Activated T-helper 1 cell treated with anti-CD3 and anti-CD28 coated beads, Interleukin-12 subunit alpha, Interleukin-12 subunit beta, Interleukin-2, Interleukin-4 antibody, amounts not matched to agents 30 ng/mL and 10 ng/mL and 1 ng/mL, durations not matched to agents 14 hours and 24 hours and 36 hours (primary cell): ENCODE measurements at regions not wholly inside any gene's neighbourhood (a gene's known extent, or its start where the extent isn't known, plus 50 kb on each side); places are given as distances from the start of the nearest gene placed in this dataset.
A peak's percentile ranks its signal among the peaks of the same experiment; 100 is the strongest.
"Not testable (repeated sequence)": the region's sequence is repeated elsewhere in the genome, so short reads cannot be mapped to it uniquely, and the experiment has no call there.

ENCODE experiments used
- DNase-seq: peaks from one replicate; pipeline ENCODE4 v3.0.0; 2021; ENCODE audit warnings: low spot score
- H3K27ac Mint-ChIP-seq: one replicate; pipeline ENCODE4 v1.8.0; 2021; ENCODE audit warnings: mild to moderate bottlenecking, mixed read lengths
- H3K27me3 Mint-ChIP-seq: one replicate; pipeline ENCODE4 v1.8.0; 2022; ENCODE audit warnings: mild to moderate bottlenecking, moderate library complexity, mixed read lengths; ENCODE audit not compliant: insufficient read depth
- H3K36me3 Mint-ChIP-seq: one replicate; pipeline ENCODE4 v1.8.0; 2021; ENCODE audit warnings: low read depth, mixed read lengths
- H3K4me1 Mint-ChIP-seq: one replicate; pipeline ENCODE4 v1.8.0; 2021; ENCODE audit warnings: low read depth, mixed read lengths
- H3K4me3 Mint-ChIP-seq: one replicate; pipeline ENCODE4 v1.8.0; 2021; ENCODE audit warnings: mild to moderate bottlenecking, moderate library complexity, mixed read lengths
- H3K9me3 Mint-ChIP-seq: one replicate; pipeline ENCODE4 v1.8.0; 2021; ENCODE audit warnings: mixed read lengths
- intact Hi-C: fragments of 100-400 bp; cut with micrococcal nuclease; formaldehyde crosslinking; loops from one replicate; pipeline ENCODE4 v1.15.1; 2024

DNA sequence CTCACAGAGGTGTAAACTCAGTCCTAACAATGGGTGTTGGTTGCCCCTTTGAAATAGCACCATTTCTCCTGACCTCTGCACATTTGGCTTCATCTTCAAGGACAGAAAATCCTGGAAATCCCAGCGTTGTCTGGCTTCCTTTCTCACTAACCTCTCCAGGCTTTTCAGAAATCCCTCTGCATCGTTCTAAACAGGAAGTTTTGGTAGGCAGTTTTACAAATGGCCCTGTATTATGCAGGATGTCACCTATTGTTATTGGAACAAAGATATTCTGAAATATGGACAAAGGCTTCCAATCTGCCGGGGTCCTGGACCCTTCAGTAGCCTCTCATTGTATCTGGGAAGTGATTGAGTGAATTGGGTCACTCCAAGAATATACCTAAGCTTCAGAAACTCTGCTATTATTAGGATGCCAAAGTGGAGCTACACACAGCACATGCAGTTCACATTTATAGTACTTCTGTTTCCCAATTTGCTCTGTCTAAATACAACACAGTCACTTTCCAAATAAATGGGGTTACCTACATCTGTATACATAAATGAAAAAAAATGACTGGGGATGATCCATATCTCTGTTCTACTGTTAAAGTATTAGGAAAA lies 134.8 kb upstream of the KLF6 start:
- H3K27me3 Mint-ChIP-seq, result no peaks in the 10 kb centered on the region
- H3K4me1 Mint-ChIP-seq, result peaks cover 5% of the 10 kb centered on the region
- DNase-seq, result no peak
- peaks cover 21% of the 10 kb centered on the region for H3K9me3 Mint-ChIP-seq
- intact Hi-C loops, result no loop called here
- peaks cover 7% of the 10 kb centered on the region for H3K36me3 Mint-ChIP-seq
- no peak overlapping the region for H3K27ac Mint-ChIP-seq
- H3K4me3 Mint-ChIP-seq, result no peak overlapping the region

- intact Hi-C loops, H3K36me3 Mint-ChIP-seq, H3K4me1 Mint-ChIP-seq: not testable (repeated sequence)
These were observed 132.4 kb upstream of the KLF6 start for GRCh38 chr10:3917392-3917791.

DNA sequence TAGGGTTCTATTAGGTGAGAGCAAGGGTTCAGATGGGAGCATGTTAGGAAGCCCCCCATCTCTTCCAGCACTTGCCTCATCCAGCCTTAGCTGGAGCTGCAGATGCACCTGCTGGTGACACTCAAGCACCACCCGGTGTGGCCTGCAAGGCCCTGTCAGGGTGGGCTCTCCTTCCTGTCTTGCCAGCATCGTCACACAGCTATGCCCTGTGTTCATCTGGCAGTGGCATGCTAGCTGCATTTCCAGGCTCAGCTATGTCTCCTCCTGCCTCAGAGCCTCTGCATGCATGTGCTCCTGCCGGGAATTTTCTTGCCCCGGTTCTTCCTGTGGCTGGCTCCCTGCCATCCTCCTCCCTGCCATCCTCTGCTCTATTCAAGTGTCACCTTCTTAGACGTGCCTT lies 129.7 kb upstream of the KLF6 start:
- Mint-ChIP-seq H3K4me3 (no peak overlapping the region), H3K27me3 (no peaks in the 10 kb centered on the region), H3K36me3 (peaks cover 1% of the 10 kb centered on the region), H3K27ac (no peak overlapping the region), H3K4me1 (no peaks in the 10 kb centered on the region), H3K9me3 (peaks cover 17% of the 10 kb centered on the region)
- no peak for DNase-seq
- intact Hi-C loops, result no loop called here

More at GRCh38 chr10:3917392-3917791, 132.4 kb upstream of the KLF6 start:
- H3K27me3 Mint-ChIP-seq, DNase-seq, H3K27ac Mint-ChIP-seq, H3K4me3 Mint-ChIP-seq: not testable (repeated sequence)
- H3K9me3 Mint-ChIP-seq, result peaks cover 17% of the 10 kb centered on the region

GRCh38 chr10:3911713-3912442 lies 126.9 kb upstream of the KLF6 start:
- Mint-ChIP-seq H3K27me3 (no peaks in the 10 kb centered on the region), H3K4me1 (no peaks in the 10 kb centered on the region), H3K27ac (no peak overlapping the region), H3K36me3 (no peaks in the 10 kb centered on the region), H3K4me3 (no peak overlapping the region), H3K9me3 (no peaks in the 10 kb centered on the region)
- intact Hi-C loops, result no loop called here
- DNase-seq, result no peak

- DNase-seq, result no peak
- H3K4me3 Mint-ChIP-seq, result no peak overlapping the region
- no peaks in the 10 kb centered on the region for H3K36me3 Mint-ChIP-seq
- H3K27ac Mint-ChIP-seq, result no peak overlapping the region
- H3K9me3 Mint-ChIP-seq, result no peaks in the 10 kb centered on the region
- H3K27me3 Mint-ChIP-seq, result no peaks in the 10 kb centered on the region
- intact Hi-C loops, result no loop called here
- no peaks in the 10 kb centered on the region for H3K4me1 Mint-ChIP-seq
These were observed 126.2 kb upstream of the KLF6 start for GRCh38 chr10:3911241-3911640.

DNA sequence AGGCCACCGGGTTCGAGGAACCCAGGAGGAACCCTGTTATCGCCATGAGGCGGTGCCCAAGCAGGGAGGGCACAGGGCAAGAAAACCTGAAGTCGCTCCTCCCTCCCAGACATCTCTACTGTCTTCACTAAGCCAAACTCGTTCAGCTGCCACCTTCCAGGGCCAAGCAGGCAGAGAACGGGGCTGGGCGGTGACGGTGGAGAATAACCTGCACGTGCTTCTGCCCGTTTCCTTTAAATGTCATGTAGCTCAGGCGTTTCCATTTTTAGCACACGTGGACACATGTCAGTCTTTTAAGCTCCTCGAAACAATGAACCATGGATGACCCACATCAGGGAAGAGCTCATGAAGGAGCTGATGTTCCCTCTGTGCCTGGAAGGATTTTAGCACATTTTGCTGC lies 124.3 kb upstream of the KLF6 start:
- peaks cover 4% of the 10 kb centered on the region for H3K9me3 Mint-ChIP-seq
- no peak overlapping the region for H3K4me3 Mint-ChIP-seq
- no peaks in the 10 kb centered on the region for H3K4me1 Mint-ChIP-seq
- no peaks in the 10 kb centered on the region for H3K36me3 Mint-ChIP-seq
- intact Hi-C loops, result no loop called here
- no peaks in the 10 kb centered on the region for H3K27me3 Mint-ChIP-seq
- no peak overlapping the region for H3K27ac Mint-ChIP-seq
- no peak for DNase-seq

- no peak overlapping the region for H3K27ac Mint-ChIP-seq
- no peak overlapping the region for H3K4me3 Mint-ChIP-seq
- no peaks in the 10 kb centered on the region for H3K27me3 Mint-ChIP-seq
- intact Hi-C loops, result no loop called here
- H3K36me3 Mint-ChIP-seq, result peaks cover 3% of the 10 kb centered on the region
- H3K9me3 Mint-ChIP-seq, result peaks cover 4% of the 10 kb centered on the region
- DNase-seq, result no peak
- peaks cover 5% of the 10 kb centered on the region for H3K4me1 Mint-ChIP-seq
These were observed 123.2 kb upstream of the KLF6 start for GRCh38 chr10:3908183-3908582.

DNA sequence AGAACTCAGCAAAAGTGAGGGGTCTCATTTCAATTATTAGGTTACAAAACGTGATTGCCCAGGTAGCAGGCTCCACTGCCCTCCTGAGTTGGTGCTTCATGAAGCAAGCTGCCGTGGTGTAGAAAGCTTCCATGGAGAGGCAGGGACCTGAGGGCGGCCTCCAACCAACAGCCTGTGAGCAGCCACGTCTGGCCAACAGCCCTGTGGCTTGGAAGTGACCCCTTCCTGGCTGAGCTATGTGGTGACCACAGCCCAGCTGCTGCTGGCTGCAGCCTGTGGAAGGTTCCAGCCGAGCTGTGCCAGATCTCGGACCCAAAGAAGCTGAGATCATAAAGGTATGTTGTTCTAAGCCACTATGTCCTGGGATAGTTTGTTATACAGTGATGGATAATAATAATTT lies 122.5 kb upstream of the KLF6 start:
- Mint-ChIP-seq H3K4me3 (no peak overlapping the region), H3K4me1 (peaks cover 12% of the 10 kb centered on the region), H3K27ac (no peak overlapping the region), H3K36me3 (peaks cover 4% of the 10 kb centered on the region), H3K9me3 (peaks cover 8% of the 10 kb centered on the region), H3K27me3 (no peaks in the 10 kb centered on the region)
- DNase-seq, result no peak
- intact Hi-C loops, result no loop called here

DNA sequence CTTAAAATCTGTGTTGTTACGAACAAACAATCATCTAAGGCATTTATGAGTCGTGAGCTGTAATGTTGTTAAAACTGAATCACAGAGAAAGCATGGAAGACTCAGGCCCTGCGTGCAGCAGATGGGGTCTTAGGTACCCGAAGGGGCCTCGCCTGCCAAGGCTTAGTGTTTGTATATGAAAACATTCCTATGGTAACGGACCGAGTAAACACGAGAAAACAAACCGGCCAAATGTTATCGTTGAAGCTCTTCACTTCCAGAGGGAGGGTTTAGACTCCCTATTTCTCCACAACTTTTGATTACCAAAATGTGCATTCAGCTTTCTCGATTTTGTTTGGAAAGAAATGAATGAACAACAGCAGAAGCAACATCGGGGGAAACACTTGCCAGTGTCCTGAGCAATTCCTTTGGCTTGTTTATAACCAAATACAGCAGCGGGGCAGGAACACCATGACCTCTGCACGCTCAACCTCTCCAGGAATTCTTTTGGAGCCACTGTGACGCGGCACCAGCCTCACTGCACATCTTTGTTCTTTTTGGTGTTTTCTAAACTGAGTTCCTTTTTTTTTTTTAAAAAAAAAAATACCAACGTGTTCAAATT lies 121.6 kb upstream of the KLF6 start:
- intact Hi-C loops, result no loop called here
- DNase-seq, result no peak
- no peaks in the 10 kb centered on the region for H3K27me3 Mint-ChIP-seq
- no peak overlapping the region for H3K27ac Mint-ChIP-seq
- peaks cover 8% of the 10 kb centered on the region for H3K9me3 Mint-ChIP-seq
- no peak overlapping the region for H3K4me3 Mint-ChIP-seq
- peaks cover 4% of the 10 kb centered on the region for H3K36me3 Mint-ChIP-seq
- H3K4me1 Mint-ChIP-seq, result peaks cover 21% of the 10 kb centered on the region

DNA sequence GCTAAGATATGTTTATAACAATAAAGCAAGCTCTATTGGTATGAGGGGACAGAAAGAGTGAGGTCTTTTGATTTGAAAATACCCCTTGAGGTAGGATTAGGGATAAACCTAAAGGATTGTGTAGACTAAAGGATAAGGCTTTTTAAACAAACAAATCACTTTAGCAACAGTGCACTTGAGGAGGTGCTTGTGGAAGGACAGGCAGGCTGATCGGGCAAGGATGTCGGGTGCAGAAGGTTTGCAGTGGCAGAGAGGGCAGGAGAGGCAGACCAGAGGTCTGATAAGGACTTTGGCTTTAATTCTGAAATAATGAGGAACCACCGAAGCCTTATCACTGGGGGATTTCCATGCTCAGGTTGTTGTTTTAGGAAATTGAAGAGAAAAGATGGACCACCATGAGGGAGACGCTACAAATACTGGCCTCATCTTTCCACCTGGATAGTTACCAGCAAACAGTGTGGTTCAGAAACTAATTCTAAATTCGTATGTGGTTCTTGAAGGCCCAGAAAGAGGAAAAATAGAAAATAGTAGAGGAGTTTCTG lies 119.5 kb upstream of the KLF6 start:
- intact Hi-C loops, result loop anchor here (5.0 kb wide), 1 partner anchor 68 kb away; no protein-coding TSS in a partner anchor
- H3K4me1 Mint-ChIP-seq, result peaks cover 35% of the 10 kb centered on the region
- H3K27ac Mint-ChIP-seq, result no peak overlapping the region
- DNase-seq, result no peak
- H3K9me3 Mint-ChIP-seq, result peaks cover 8% of the 10 kb centered on the region
- H3K4me3 Mint-ChIP-seq, result no peak overlapping the region
- no peaks in the 10 kb centered on the region for H3K27me3 Mint-ChIP-seq
- H3K36me3 Mint-ChIP-seq, result peaks cover 4% of the 10 kb centered on the region

GRCh38 chr10:3902809-3903410 lies 117.9 kb upstream of the KLF6 start:
- Mint-ChIP-seq H3K36me3 (peaks cover 4% of the 10 kb centered on the region), H3K4me3 (peak overlapping the region; percentile 49), H3K27ac (peak overlapping the region; percentile 93), H3K4me1 (peaks cover 38% of the 10 kb centered on the region), H3K27me3 (no peaks in the 10 kb centered on the region), H3K9me3 (peaks cover 8% of the 10 kb centered on the region)
- intact Hi-C loops, result loop anchor here (1.0 to 5.0 kb wide), 6 partner anchors 9 to 228 kb away; no protein-coding TSS in a partner anchor
- DNase-seq, result no peak

DNA sequence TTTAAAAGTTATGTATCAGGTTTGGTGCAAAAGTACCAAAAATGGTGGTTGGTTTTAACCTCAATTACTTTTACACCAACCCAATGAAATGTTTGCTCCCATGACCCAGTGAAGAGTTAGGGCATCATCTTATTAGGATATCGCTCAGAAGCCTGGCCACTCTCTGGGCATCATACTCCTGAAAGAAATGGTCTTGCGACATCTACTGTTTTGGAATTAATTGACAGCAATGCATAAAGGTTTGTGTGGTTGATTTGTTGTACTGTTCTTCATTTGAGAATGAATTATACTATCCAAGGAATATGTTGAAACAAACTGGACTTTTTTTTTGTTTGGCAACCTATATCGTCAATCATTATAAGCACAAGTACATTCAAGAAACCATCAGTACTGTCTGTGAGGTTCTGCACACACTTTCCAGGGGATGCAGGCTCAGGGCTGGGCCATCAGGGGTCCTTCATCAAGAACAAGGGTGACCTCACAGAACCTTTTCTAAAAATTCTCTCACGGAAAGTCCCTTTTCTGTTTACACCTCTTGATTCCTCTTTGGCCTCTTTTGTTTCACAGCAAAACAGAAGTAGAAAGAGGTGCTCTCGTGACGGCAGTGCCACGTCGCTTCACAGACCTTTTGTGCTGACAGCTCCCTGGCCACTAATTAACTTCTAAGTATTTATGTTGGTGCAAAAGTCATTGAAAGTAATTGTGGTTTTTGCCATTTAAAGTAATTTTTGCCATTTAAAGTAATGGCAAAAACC lies 117.2 kb upstream of the KLF6 start:
- Mint-ChIP-seq H3K27me3 (no peaks in the 10 kb centered on the region), H3K27ac (peak overlapping the region; percentile 93), H3K4me1 (peaks cover 38% of the 10 kb centered on the region), H3K4me3 (peak overlapping the region; percentile 22), H3K9me3 (peaks cover 8% of the 10 kb centered on the region), H3K36me3 (peaks cover 4% of the 10 kb centered on the region)
- DNase-seq, result peak; percentile 47
- intact Hi-C loops, result loop anchor here (1.0 to 5.0 kb wide), 6 partner anchors 8 to 229 kb away; no protein-coding TSS in a partner anchor
